Neural cell (in vitro differentiated cells): ENCODE measurements at regions not wholly inside any gene's neighbourhood (a gene's known extent, or its start where the extent isn't known, plus 50 kb on each side); places are given as distances from the start of the nearest gene placed in this dataset.

Source experiments
- H2AFZ ChIP-seq: fragments of 200-600, 300-800 bp; sonication (generic), shearing (Covaris generic); 2 replicates; pipeline ENCODE4 v1.6.0; 2014; ENCODE audit warnings: low read depth, mild to moderate bottlenecking, antibody characterized with exemption, low read length, moderate library complexity
- H3F3A ChIP-seq: fragments of 200-600 bp; shearing (Covaris generic); 2 replicates; pipeline ENCODE4 v1.6.1; 2016; ENCODE audit warnings: mild to moderate bottlenecking, moderate library complexity, mixed read lengths, antibody characterized with exemption, low read length; ENCODE audit not compliant: insufficient read depth, poor library complexity, severe bottlenecking
- H3K27ac ChIP-seq: fragments of 200-600, 300-800 bp; sonication (generic), shearing (Covaris generic); 2 replicates; pipeline ENCODE4 v1.5.1; 2014; ENCODE audit warnings: mild to moderate bottlenecking, low read length, moderate library complexity
- H3K27me3 ChIP-seq: fragments of 300-800, 200-600 bp; sonication (generic), shearing (Covaris generic); 2 replicates; pipeline ENCODE4 v1.6.0; 2014; ENCODE audit warnings: mild to moderate bottlenecking, low read depth, low read length, moderate library complexity; ENCODE audit not compliant: insufficient read depth
- H3K36me3 ChIP-seq: fragments of 300-800, 200-600 bp; sonication (generic), shearing (Covaris generic); 2 replicates; pipeline ENCODE4 v1.5.1; 2014; ENCODE audit warnings: mild to moderate bottlenecking, antibody characterized with exemption, low read length, moderate library complexity; ENCODE audit not compliant: insufficient read depth
- H3K4me2 ChIP-seq: fragments of 300-800, 200-600 bp; sonication (generic), shearing (Covaris generic); 2 replicates; pipeline ENCODE4 v1.6.0; 2014; ENCODE audit warnings: mild to moderate bottlenecking, low read length
- H3K4me3 ChIP-seq: fragments of 300-800, 200-600 bp; sonication (generic), shearing (Covaris generic); 2 replicates; pipeline ENCODE4 v1.5.1; 2014; ENCODE audit warnings: mild to moderate bottlenecking, low read length, moderate library complexity
- H3K79me2 ChIP-seq: fragments of 200-600 bp; shearing (Covaris generic); replicated peaks from 2 replicates; pipeline ENCODE4 v1.6.0; 2014; ENCODE audit warnings: mild to moderate bottlenecking, low read length, moderate library complexity; ENCODE audit not compliant: insufficient read depth
- H3K9ac ChIP-seq: fragments of 300-800, 200-600 bp; sonication (generic), shearing (Covaris generic); 2 replicates; pipeline ENCODE4 v1.6.1; 2016; ENCODE audit warnings: mild to moderate bottlenecking, low read length, mixed read lengths
- H3K9me2 ChIP-seq: fragments of 200-600 bp; shearing (Covaris generic); 2 replicates; pipeline ENCODE4 v1.6.1; 2016; ENCODE audit warnings: mild to moderate bottlenecking, low read length, mixed read lengths; ENCODE audit not compliant: insufficient read depth
- H3K9me3 ChIP-seq: fragments of 200-600, 300-800 bp; sonication (generic), shearing (Covaris generic); 2 replicates; pipeline ENCODE4 v1.6.1; 2016; ENCODE audit warnings: mild to moderate bottlenecking, mixed run types, low read length, moderate library complexity, mixed read lengths
- H4K20me1 ChIP-seq: fragments of 200-600 bp; shearing (Covaris generic); 2 replicates; pipeline ENCODE4 v1.6.1; 2016; ENCODE audit warnings: mild to moderate bottlenecking, mixed run types; ENCODE audit not compliant: insufficient read depth
- CTCF ChIP-seq: fragments of 450-650 bp; IDR thresholded peaks from 2 replicates; pipeline ENCODE4 v1.5.1; 2014; ENCODE audit warnings: antibody characterized with exemption, mild to moderate bottlenecking, moderate library complexity; ENCODE audit not compliant: poor library complexity, severe bottlenecking
- EP300 ChIP-seq: fragments of 450-650 bp; conservative IDR thresholded peaks from 2 replicates; pipeline ENCODE4 v1.6.1; 2014; ENCODE audit warnings: antibody characterized with exemption, mild to moderate bottlenecking, moderate library complexity; ENCODE audit not compliant: poor library complexity, severe bottlenecking
- EZH2 ChIP-seq: fragments of 200-600, 300-800 bp; shearing (Covaris generic), sonication (generic); IDR thresholded peaks from 2 replicates; pipeline ENCODE4 v1.6.1; 2014; ENCODE audit warnings: antibody characterized with exemption, low read length, borderline replicate concordance, mild to moderate bottlenecking; ENCODE audit not compliant: insufficient read depth, poor library complexity, severe bottlenecking
- MXI1 ChIP-seq: fragments of 450-650 bp; conservative IDR thresholded peaks from 2 replicates; pipeline ENCODE4 v1.6.1; 2014; ENCODE audit warnings: antibody characterized with exemption, mild to moderate bottlenecking; ENCODE audit not compliant: poor library complexity, severe bottlenecking
- POLR2AphosphoS5 ChIP-seq: IDR thresholded peaks from 2 replicates; pipeline ENCODE4 v1.6.1; 2012
- RAD21 ChIP-seq: fragments of 450-650 bp; conservative IDR thresholded peaks from 2 replicates; pipeline ENCODE4 v1.6.1; 2014; ENCODE audit warnings: antibody characterized with exemption, mild to moderate bottlenecking, moderate library complexity
- REST ChIP-seq: IDR thresholded peaks from 2 replicates; pipeline ENCODE4 v1.6.1; 2012; ENCODE audit warnings: borderline replicate concordance
- SMC3 ChIP-seq: fragments of 450-650 bp; conservative IDR thresholded peaks from 2 replicates; pipeline ENCODE4 v1.6.1; 2014; ENCODE audit warnings: antibody characterized with exemption, mild to moderate bottlenecking, moderate library complexity; ENCODE audit not compliant: poor library complexity
- TAF1 ChIP-seq: IDR thresholded peaks from 2 replicates; pipeline ENCODE4 v1.6.1; 2012; ENCODE audit warnings: low read depth

GRCh38 chr9:759541-759940, 82.0 kb upstream of the DMRT1 start:
- H3F3A ChIP-seq, result no peaks in the 10 kb centered on the region
- no peak overlapping the region for H3K9ac ChIP-seq
- no peaks in the 10 kb centered on the region for H3K9me3 ChIP-seq
- no peaks in the 10 kb centered on the region for H3K36me3 ChIP-seq
- H3K79me2 ChIP-seq, result no peaks in the 10 kb centered on the region
- no peaks in the 10 kb centered on the region for H3K9me2 ChIP-seq
- no peak overlapping the region for H2AFZ ChIP-seq
- H3K4me3 ChIP-seq, result no peak overlapping the region
- no peak overlapping the region for H3K27ac ChIP-seq
- no peak overlapping the region for H3K4me2 ChIP-seq
- no peak for TF ChIP-seq MXI1
- no peak for TF ChIP-seq EP300
- no peak for TF ChIP-seq REST
- TF ChIP-seq RAD21, result no peak
- TF ChIP-seq CTCF, result no peak
- TF ChIP-seq SMC3, result no peak
- no peak for TF ChIP-seq TAF1
- TF ChIP-seq POLR2AphosphoS5, result no peak
- H3K27me3 ChIP-seq, result no peaks in the 10 kb centered on the region
- no peaks in the 10 kb centered on the region for H4K20me1 ChIP-seq

GRCh38 chr9:759983-760736, 81.3 kb upstream of the DMRT1 start:
- Histone ChIP-seq H3K9me3 (no peaks in the 10 kb centered on the region), H3K27ac (no peak overlapping the region), H3K9ac (no peak overlapping the region), H4K20me1 (no peaks in the 10 kb centered on the region), H3K27me3 (no peaks in the 10 kb centered on the region), H3K4me2 (no peak overlapping the region), H3K9me2 (no peaks in the 10 kb centered on the region), H3K36me3 (no peaks in the 10 kb centered on the region), H3K79me2 (no peaks in the 10 kb centered on the region), H2AFZ (no peak overlapping the region), H3F3A (no peaks in the 10 kb centered on the region), H3K4me3 (no peak overlapping the region)
- TF ChIP-seq TAF1 (no peak), MXI1 (no peak), CTCF (no peak), RAD21 (no peak), EP300 (no peak), SMC3 (no peak), EZH2 (no peak), POLR2AphosphoS5 (no peak), REST (no peak)
